Adrenal gland (tissue), 9 donors: ENCODE measurements at regions not wholly inside any gene's neighbourhood (a gene's known extent, or its start where the extent isn't known, plus 50 kb on each side); places are given as distances from the start of the nearest gene placed in this dataset.
A peak's percentile ranks its signal among the peaks of the same experiment; 100 is the strongest.

Source experiments
- DNase-seq, 7 donors: peaks; one replicate each; pipeline ENCODE4 v3.0.0-alpha.2; 2019 to 2020
- H3K27ac ChIP-seq, 5 donors: fragments of 200-600 bp; sonication (generic) in 4 of 5; 1 replicate in 3 of 5; 2 replicates in 2 of 5; pipeline versions ENCODE4 v1.5.1 to v1.8.0; 2016 to 2020; ENCODE audit warnings: mild to moderate bottlenecking in 1 of 5
- H3K27me3 ChIP-seq: fragments of 200-600 bp; 2 replicates; pipeline ENCODE4 v1.8.0; 2021
- H3K36me3 ChIP-seq, 2 donors: fragments of 200-600 bp; replicated peaks in 1 of 2; 1 replicate in 1 of 2; 2 replicates in 1 of 2; pipeline versions ENCODE4 v1.5.1 to v1.8.0; 2018 to 2022
- H3K4me1 ChIP-seq, 2 donors: fragments of 200-600 bp; replicated peaks in 1 of 2; 1 replicate in 1 of 2; 2 replicates in 1 of 2; pipeline versions ENCODE4 v1.5.1 to v1.8.0; 2018 to 2021
- H3K4me3 ChIP-seq, 4 donors: fragments of 200-600 bp; sonication (generic) in 3 of 4; one replicate each; pipeline ENCODE4 v1.5.1; 2016 to 2018
- H3K9me3 ChIP-seq, 3 donors: fragments of 200-600 bp; sonication (generic) in 1 of 3; replicated peaks in 1 of 3; 1 replicate in 2 of 3; 2 replicates in 1 of 3; pipeline versions ENCODE4 v1.5.1 to v1.8.0; 2016 to 2021
- POLR2A ChIP-seq, 2 donors: fragments of 450-650 bp; IDR thresholded peaks; one replicate each; pipeline ENCODE4 v1.6.1; 2017; ENCODE audit warnings: antibody characterized with exemption in 2 of 2, mild to moderate bottlenecking in 2 of 2, moderate library complexity in 1 of 2
- whole genome bisulfite sequencing, 4 donors: extraction: QIAGEN DNeasy Blood & Tissue Kit in 2 of 4; methylation state at CpG; one replicate each; pipeline versions ENCODE4 v1.1.5 to v1.1.7; 2013 to 2017; 5-methylcytosine and 5-hydroxymethylcytosine counted together
- intact Hi-C, 2 donors: fragments of 100-400 bp; cut with DNase I; formaldehyde crosslinking; loops; one replicate each; pipeline versions ENCODE4 v1.14.1 to v1.15.0; 2022 to 2023
- TF ChIP-seq, protein P1 (sequence below), 6 experiments: fragments of 450-650 bp in 4 of 6; fragments of 200-600 bp in 2 of 6; sonication (generic) in 1 of 6; IDR thresholded peaks; 1 replicate in 5 of 6; 2 replicates in 1 of 6; pipeline versions ENCODE4 v1.5.1 to v1.8.0; 2016 to 2021; ENCODE audit warnings: antibody characterized with exemption in 6 of 6, mild to moderate bottlenecking in 2 of 6, moderate library complexity in 1 of 6
- donor health status: healthy with polysubstance abuse.
- donor health status: Bipolar disorder and iron deficiency.
- donor health status: DM: yes; HTN: yes; CAD: no.
- donor health status: DM: no; HTN: no; CAD: no.
- donor health status: DM: no; HTN: no; CAD: no.

DNA sequence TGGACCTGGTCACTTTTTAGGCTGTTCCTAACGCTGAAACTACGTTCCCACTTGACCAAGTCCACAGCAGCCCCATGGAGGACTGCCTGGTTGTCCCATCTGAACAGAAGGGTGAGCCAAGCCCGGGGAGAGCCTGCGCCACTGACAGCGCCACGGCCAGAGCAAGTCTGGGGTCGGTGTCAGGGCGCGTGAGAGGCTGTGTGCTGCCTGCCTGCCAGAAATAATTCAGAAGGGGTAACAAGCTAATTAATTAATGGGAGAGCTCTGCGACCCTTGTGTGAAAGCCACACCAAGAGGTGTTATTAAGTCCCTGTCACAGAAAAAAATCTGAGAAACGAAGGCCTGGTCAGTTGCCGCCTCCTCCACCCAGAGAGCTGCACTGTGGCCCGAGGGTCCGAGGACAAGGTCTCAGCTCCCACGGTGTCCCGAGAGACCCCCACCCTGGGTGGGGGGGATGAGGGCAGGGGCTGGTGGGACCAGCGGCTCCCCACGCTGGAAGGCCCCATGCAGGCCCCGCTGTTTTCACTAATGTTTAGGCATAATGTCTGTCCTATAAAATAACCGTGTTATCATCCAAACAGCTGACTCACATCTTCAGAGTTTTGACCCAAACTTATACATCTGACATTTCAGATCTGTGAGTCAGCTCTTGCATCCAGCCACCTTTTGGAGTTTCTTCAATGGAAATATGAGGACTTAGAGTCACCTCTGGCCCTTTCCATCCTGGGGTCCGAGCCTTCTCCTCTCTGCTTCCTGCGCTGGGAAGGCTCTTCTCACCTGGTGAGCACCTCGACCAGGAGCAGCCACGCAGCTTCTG, 58.5 kb downstream of the DLL1 start:
- H3K27me3 ChIP-seq, result no peaks in the 10 kb centered on the region
- H3K9me3 ChIP-seq, result no peaks in the 10 kb centered on the region
- no peak overlapping the region for H3K4me3 ChIP-seq
- 74 to 86% (median 79%) methylated on average over 24 of the region's 24 CpGs for WGBS, 4 donors
- TF ChIP-seq, protein P1, sequence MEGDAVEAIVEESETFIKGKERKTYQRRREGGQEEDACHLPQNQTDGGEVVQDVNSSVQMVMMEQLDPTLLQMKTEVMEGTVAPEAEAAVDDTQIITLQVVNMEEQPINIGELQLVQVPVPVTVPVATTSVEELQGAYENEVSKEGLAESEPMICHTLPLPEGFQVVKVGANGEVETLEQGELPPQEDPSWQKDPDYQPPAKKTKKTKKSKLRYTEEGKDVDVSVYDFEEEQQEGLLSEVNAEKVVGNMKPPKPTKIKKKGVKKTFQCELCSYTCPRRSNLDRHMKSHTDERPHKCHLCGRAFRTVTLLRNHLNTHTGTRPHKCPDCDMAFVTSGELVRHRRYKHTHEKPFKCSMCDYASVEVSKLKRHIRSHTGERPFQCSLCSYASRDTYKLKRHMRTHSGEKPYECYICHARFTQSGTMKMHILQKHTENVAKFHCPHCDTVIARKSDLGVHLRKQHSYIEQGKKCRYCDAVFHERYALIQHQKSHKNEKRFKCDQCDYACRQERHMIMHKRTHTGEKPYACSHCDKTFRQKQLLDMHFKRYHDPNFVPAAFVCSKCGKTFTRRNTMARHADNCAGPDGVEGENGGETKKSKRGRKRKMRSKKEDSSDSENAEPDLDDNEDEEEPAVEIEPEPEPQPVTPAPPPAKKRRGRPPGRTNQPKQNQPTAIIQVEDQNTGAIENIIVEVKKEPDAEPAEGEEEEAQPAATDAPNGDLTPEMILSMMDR (IDR thresholded peaks at IDR 0.05), result no peak
- TF ChIP-seq POLR2A (IDR thresholded peaks at IDR 0.05), result no peak
- DNase-seq, result no peak
- no peaks in the 10 kb centered on the region for H3K4me1 ChIP-seq
- no peak overlapping the region for H3K27ac ChIP-seq
- no peaks in the 10 kb centered on the region for H3K36me3 ChIP-seq
- intact Hi-C loops, result no loop called here

DNA sequence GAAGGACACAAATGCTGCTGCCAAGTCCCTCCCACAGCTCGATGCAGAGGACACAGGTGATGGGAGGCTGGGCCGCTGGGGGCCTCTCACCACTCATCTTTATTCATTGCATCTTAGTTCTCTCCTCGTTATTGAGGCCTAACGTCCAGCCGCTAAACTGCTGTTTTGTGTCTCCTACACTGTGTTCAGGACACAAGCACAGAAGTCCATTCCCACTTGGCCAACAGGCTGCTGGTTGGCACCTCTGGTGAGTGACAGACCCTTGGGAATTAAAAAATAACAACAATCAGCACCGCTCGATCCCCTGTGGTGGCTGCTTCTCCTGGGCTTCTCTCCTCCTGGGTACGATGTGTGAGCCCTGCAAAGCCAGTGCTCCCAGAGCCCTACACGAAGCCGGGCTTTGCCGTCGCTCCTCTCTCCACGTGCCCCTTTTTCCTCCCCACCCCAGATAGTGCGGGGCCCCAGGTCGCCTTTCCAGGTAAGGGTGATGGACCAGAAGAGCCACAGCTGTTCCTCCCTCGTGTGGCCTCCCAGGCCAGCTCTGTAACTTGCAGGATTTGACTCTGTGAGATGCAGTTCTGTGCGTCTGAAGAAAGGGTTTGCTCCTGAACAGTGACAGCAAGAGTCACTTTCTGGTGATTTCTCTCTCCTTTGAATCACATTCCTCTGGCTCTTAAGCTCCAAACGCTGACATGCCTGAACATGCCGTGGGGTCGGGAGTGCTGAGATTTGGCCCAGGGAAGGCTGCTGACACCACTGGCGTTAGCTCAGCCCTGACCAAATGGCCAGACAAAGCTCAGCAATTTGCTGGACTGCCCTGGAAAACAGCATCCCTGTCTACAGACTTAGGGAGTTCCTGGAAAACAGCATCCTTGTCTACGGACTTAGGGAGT, 59.3 kb downstream of the DLL1 start:
- H3K27ac ChIP-seq, result no peak overlapping the region
- peak in 1 of 7 donors; percentile 6 for DNase-seq
- no peak overlapping the region for H3K4me3 ChIP-seq
- WGBS, 4 donors, result 72 to 86% (median 82%) methylated on average over 22 of the region's 22 CpGs
- intact Hi-C loops, result no loop called here
- H3K9me3 ChIP-seq, result no peaks in the 10 kb centered on the region
- no peaks in the 10 kb centered on the region for H3K4me1 ChIP-seq
- H3K36me3 ChIP-seq, result no peaks in the 10 kb centered on the region
- TF ChIP-seq POLR2A (IDR thresholded peaks at IDR 0.05), result no peak
- TF ChIP-seq, protein P1 (IDR thresholded peaks at IDR 0.05), result no peak
- no peaks in the 10 kb centered on the region for H3K27me3 ChIP-seq

DNA sequence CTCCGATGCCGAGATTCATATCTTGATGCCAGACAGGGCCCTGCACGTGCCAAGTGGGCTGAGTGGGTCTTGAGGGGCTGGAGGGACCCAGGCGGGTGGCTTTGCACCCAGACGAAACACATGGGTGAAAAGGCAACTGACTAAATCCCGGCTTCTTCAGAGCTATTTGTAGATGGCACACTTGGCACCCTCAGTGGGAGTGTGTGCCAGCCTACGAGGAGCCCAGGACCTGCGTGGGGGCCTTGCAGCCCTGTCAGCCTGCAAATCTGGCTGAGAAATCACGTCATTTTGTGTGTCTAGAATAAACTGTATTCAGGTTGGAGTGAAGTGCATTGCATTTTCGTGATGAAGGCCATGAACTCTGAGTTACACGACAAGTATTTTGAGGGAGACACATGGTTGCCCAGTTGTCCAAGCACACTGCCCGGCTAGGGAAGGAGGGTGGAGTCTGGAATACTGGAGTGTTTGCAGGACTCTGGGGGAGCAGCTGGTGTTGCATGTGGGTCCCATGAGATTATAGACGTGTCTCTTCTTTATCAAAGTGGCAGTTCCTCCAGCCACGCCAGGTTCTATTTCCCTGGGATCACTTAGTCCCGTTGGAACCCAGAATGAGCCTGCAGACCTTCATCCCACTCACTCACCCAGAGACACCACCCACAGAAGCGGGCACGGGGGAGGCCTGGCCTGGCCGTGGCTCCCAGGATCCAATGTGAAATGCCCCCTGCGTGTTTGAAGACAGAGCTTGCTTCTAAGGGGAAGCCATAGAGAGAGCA, 60.2 kb downstream of the DLL1 start:
- WGBS, 4 donors, result 81 to 87% (median 87%) methylated on average over 19 of the region's 19 CpGs
- TF ChIP-seq, protein P1 (IDR thresholded peaks at IDR 0.05), result no peak
- no peak for TF ChIP-seq POLR2A (IDR thresholded peaks at IDR 0.05)
- intact Hi-C loops, result no loop called here

More for the DNA sequence above, 60.2 kb downstream of the DLL1 start:
- H3K27me3 ChIP-seq, result no peaks in the 10 kb centered on the region
- H3K9me3 ChIP-seq, result no peaks in the 10 kb centered on the region
- peak overlapping the region in 1 of 5 donors; percentile 29 for H3K27ac ChIP-seq
- no peaks in the 10 kb centered on the region for H3K36me3 ChIP-seq
- H3K4me3 ChIP-seq, result no peak overlapping the region
- no peaks in the 10 kb centered on the region for H3K4me1 ChIP-seq
- no peak for DNase-seq
